Calu3 (cell line): ENCODE measurements at regions not wholly inside any gene's neighbourhood (a gene's known extent, or its start where the extent isn't known, plus 50 kb on each side); places are given as distances from the start of the nearest gene placed in this dataset.

Experiments used
- BruUV-seq: library from RNA; stranded (reverse); fragments of 400-500 nt; replicated peaks from 2 replicates; lab custom pipeline; 2021; lab: Mats Ljungman, UMichigan
- CTCF ChIA-PET: fragments of 300-600 bp; sonication (Branson Sonifier 250); formaldehyde crosslinking; loops from one replicate; lab custom pipeline; 2022; ENCODE audit warnings: antibody characterized with exemption; lab: Charles Lee
- DNase-seq: peaks from one replicate; pipeline ENCODE4 v3.0.0; 2022
- H3K27ac Mint-ChIP-seq: one replicate; pipeline ENCODE4 v1.8.0; 2022; ENCODE audit warnings: mixed read lengths; ENCODE audit not compliant: unreplicated experiment
- H3K27me3 Mint-ChIP-seq: one replicate; pipeline ENCODE4 v1.8.0; 2022; ENCODE audit warnings: mixed read lengths; ENCODE audit not compliant: unreplicated experiment
- H3K36me3 Mint-ChIP-seq: one replicate; pipeline ENCODE4 v1.8.0; 2022; ENCODE audit warnings: mild to moderate bottlenecking, moderate library complexity, mixed read lengths; ENCODE audit not compliant: insufficient read depth, unreplicated experiment
- H3K4me1 Mint-ChIP-seq: one replicate; pipeline ENCODE4 v1.8.0; 2022; ENCODE audit warnings: mild to moderate bottlenecking, low read depth, mixed read lengths; ENCODE audit not compliant: unreplicated experiment
- H3K4me3 Mint-ChIP-seq: one replicate; pipeline ENCODE4 v1.8.0; 2022; ENCODE audit warnings: mild to moderate bottlenecking, low read depth, moderate library complexity, mixed read lengths; ENCODE audit not compliant: unreplicated experiment
- H3K9me3 Mint-ChIP-seq: one replicate; pipeline ENCODE4 v1.8.0; 2022; ENCODE audit warnings: low read depth, mixed read lengths; ENCODE audit not compliant: unreplicated experiment
- CTCF ChIP-seq: fragments of 200-600 bp; IDR thresholded peaks from one replicate; pipeline ENCODE4 v1.8.0; 2022; ENCODE audit warnings: antibody characterized with exemption; ENCODE audit not compliant: unreplicated experiment
- intact Hi-C: fragments of 100-400 bp; cut with micrococcal nuclease; formaldehyde crosslinking; loops from one replicate; pipeline ENCODE4 v1.10.0; 2022; ENCODE audit not compliant: unreplicated experiment

GRCh38 chr3:76873532-76874242 is 166.2 kb upstream of the ROBO2 start:
- no peaks in the 10 kb centered on the region for H3K9me3 Mint-ChIP-seq
- CTCF ChIA-PET, result no interaction called here
- DNase-seq, result no peak
- H3K36me3 Mint-ChIP-seq, result no peaks in the 10 kb centered on the region
- no peak overlapping the region for H3K27ac Mint-ChIP-seq
- H3K4me1 Mint-ChIP-seq, result no peaks in the 10 kb centered on the region
- no peaks in the 10 kb centered on the region for H3K27me3 Mint-ChIP-seq
- H3K4me3 Mint-ChIP-seq, result no peak overlapping the region
- intact Hi-C loops, result no loop called here
- BruUV-seq, result no TSS peak
- TF ChIP-seq CTCF, result no peak

- Mint-ChIP-seq H3K36me3 (no peaks in the 10 kb centered on the region), H3K27ac (no peak overlapping the region), H3K9me3 (no peaks in the 10 kb centered on the region), H3K4me3 (no peak overlapping the region), H3K4me1 (no peaks in the 10 kb centered on the region), H3K27me3 (no peaks in the 10 kb centered on the region)
- no peak for DNase-seq
- intact Hi-C loops, result no loop called here
- TF ChIP-seq CTCF, result no peak
- CTCF ChIA-PET, result no interaction called here
- no TSS peak for BruUV-seq
Observed at GRCh38 chr3:76879959-76880358, 159.9 kb upstream of the ROBO2 start.

GRCh38 chr3:76886761-76887500 is 153.0 kb upstream of the ROBO2 start:
- no TSS peak for BruUV-seq
- intact Hi-C loops, result no loop called here
- TF ChIP-seq CTCF, result no peak
- no peaks in the 10 kb centered on the region for H3K27me3 Mint-ChIP-seq
- CTCF ChIA-PET, result no interaction called here
- H3K27ac Mint-ChIP-seq, result no peak overlapping the region
- H3K36me3 Mint-ChIP-seq, result no peaks in the 10 kb centered on the region
- H3K9me3 Mint-ChIP-seq, result no peaks in the 10 kb centered on the region
- H3K4me1 Mint-ChIP-seq, result no peaks in the 10 kb centered on the region
- DNase-seq, result no peak
- no peak overlapping the region for H3K4me3 Mint-ChIP-seq

- no peaks in the 10 kb centered on the region for H3K27me3 Mint-ChIP-seq
- no peak for TF ChIP-seq CTCF
- no peak for DNase-seq
- no peaks in the 10 kb centered on the region for H3K36me3 Mint-ChIP-seq
- no TSS peak for BruUV-seq
- no peak overlapping the region for H3K27ac Mint-ChIP-seq
- H3K9me3 Mint-ChIP-seq, result no peaks in the 10 kb centered on the region
- CTCF ChIA-PET, result no interaction called here
- no peak overlapping the region for H3K4me3 Mint-ChIP-seq
- intact Hi-C loops, result no loop called here
- H3K4me1 Mint-ChIP-seq, result no peaks in the 10 kb centered on the region
Observed at GRCh38 chr3:76888856-76889255, 151.0 kb upstream of the ROBO2 start.
